GM12891 (cell line): ENCODE measurements at regions not wholly inside any gene's neighbourhood (a gene's known extent, or its start where the extent isn't known, plus 50 kb on each side); places are given as distances from the start of the nearest gene placed in this dataset.

Experiments
- POLR2A ChIP-seq: IDR thresholded peaks from 2 replicates; pipeline ENCODE4 v1.6.1; 2011; ENCODE audit warnings: low read depth, low read length, control low read depth
- TAF1 ChIP-seq: IDR thresholded peaks from 2 replicates; pipeline ENCODE4 v1.6.1; 2011; ENCODE audit warnings: low read depth, low read length, control low read depth

DNA sequence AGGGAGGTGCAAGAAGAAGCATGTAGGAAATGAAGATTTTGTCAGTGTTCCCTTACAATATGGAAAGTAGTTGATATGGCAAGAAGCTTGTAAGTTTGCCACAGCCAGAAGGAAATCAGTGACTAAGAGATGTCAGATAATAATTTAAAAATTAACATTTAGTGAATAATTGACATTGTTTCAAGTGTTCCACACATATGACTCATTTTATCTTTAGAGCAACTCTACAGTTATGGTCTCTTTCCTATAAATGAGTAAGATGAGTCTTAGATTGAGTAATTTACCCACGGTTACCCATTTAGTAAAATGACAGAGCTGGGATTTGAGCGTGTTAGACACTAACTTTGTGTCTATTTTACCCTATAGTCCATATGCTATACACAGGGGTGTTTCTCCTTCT, 300.3 kb upstream of the IRS4 start:
- TF ChIP-seq POLR2A (no peak), TAF1 (no peak)
